Suprapubic skin (tissue), 4 donors: ENCODE measurements at regions not wholly inside any gene's neighbourhood (a gene's known extent, or its start where the extent isn't known, plus 50 kb on each side); places are given as distances from the start of the nearest gene placed in this dataset.

Experiments used
- CTCF ChIP-seq, 2 donors: fragments of 200-600 bp in 1 of 2; fragments of 450-650 bp in 1 of 2; sonication (generic) in 1 of 2; IDR thresholded peaks; one replicate each; pipeline ENCODE4 v1.5.1; 2016 to 2019; ENCODE audit warnings: antibody characterized with exemption in 2 of 2, mild to moderate bottlenecking in 1 of 2, moderate library complexity in 1 of 2
- EP300 ChIP-seq: sonication (generic); formaldehyde crosslinking; IDR thresholded peaks from one replicate; pipeline ENCODE4 v1.6.1; 2017; ENCODE audit warnings: antibody characterized with exemption
- POLR2A ChIP-seq, 2 donors: fragments of 450-650 bp; IDR thresholded peaks; one replicate each; pipeline ENCODE4 v1.6.1; 2017; ENCODE audit warnings: antibody characterized with exemption in 2 of 2, mild to moderate bottlenecking in 2 of 2, moderate library complexity in 2 of 2
- POLR2AphosphoS5 ChIP-seq, 3 donors: sonication (generic); formaldehyde crosslinking; IDR thresholded peaks; one replicate each; pipeline ENCODE4 v1.6.1; 2017; ENCODE audit warnings: antibody characterized with exemption in 3 of 3

GRCh38 chr16:75789237-75789636, 62.9 kb upstream of the CPHXL start:
- TF ChIP-seq CTCF (IDR thresholded peaks at IDR 0.05) = peak; percentile 43 to 75
- TF ChIP-seq EP300 = no peak
- TF ChIP-seq POLR2A (IDR thresholded peaks at IDR 0.05) = no peak
- TF ChIP-seq POLR2AphosphoS5 (IDR thresholded peaks at IDR 0.05) = no peak
